ENCODE measurements at regions not wholly inside any gene's neighbourhood (a gene's known extent, or its start where the extent isn't known, plus 50 kb on each side); places are given as distances from the start of the nearest gene placed in this dataset.

- ChIA-PET POLR2A (no interaction called here), CTCF (ENCODE audit: low intra/inter-chr PET ratio) (no interaction called here)
- no peak overlapping the region for H3K4me2 ChIP-seq (ENCODE audit: insufficient read depth, low read length)
- no peaks in the 10 kb centered on the region for H3K27me3 ChIP-seq (ENCODE audit: control insufficient read depth in 2 of 2, insufficient read depth in 2 of 2, low read length in 2 of 2)
- no peaks in the 10 kb centered on the region for H4K20me1 ChIP-seq (replicated peaks; ENCODE audit: control insufficient read depth, insufficient read depth, low read length)
- ATAC-seq (no peak), DNase-seq (ENCODE audit: extremely low read depth in 1 of 4, low spot score in 3 of 4) (no peak), FAIRE-seq (no peak)
- BruUV-seq (replicated peaks), result no TSS peak
- no peaks in the 10 kb centered on the region for H3K79me2 ChIP-seq (ENCODE audit: control insufficient read depth, insufficient read depth, low read length)
- no peak overlapping the region for H3K27ac ChIP-seq (ENCODE audit: extremely low read depth, low read depth, low read length)
- TF ChIP-seq ZBTB1 (CRISPR knock-in tag; IDR thresholded peaks at IDR 0.05; ENCODE audit: borderline replicate concordance, low read depth) (no peak), CTBP1 (IDR thresholded peaks at IDR 0.05; ENCODE audit: borderline replicate concordance) (no peak), CREB1 (IDR thresholded peaks at IDR 0.05) (no peak), CREB1 (CRISPR knock-in tag; IDR thresholded peaks at IDR 0.05) (no peak), HES1 (IDR thresholded peaks at IDR 0.05; ENCODE audit: low read depth) (no peak), DDX20 (tag; IDR thresholded peaks at IDR 0.05; ENCODE audit: low read depth) (no peak), MECOM (CRISPR knock-in tag; IDR thresholded peaks at IDR 0.05) (no peak), ATF6 (CRISPR knock-in tag; IDR thresholded peaks at IDR 0.05) (no peak), POLR2B (IDR thresholded peaks at IDR 0.05; ENCODE audit: low read depth, partially characterized antibody) (no peak), NBN (IDR thresholded peaks at IDR 0.05; ENCODE audit: low read depth) (no peak), PML (IDR thresholded peaks at IDR 0.05; ENCODE audit: low read length) (no peak), KDM4B (IDR thresholded peaks at IDR 0.05; ENCODE audit: borderline replicate concordance in 2 of 2, low read depth in 1 of 2) (no peak), ZNF232 (CRISPR knock-in tag; IDR thresholded peaks at IDR 0.05) (no peak), GTF2E2 (tag; IDR thresholded peaks at IDR 0.05) (no peak), NR2F6 (CRISPR knock-in tag; IDR thresholded peaks at IDR 0.05) (no peak), ZBED1 (IDR thresholded peaks at IDR 0.05) (no peak), ZNF140 (CRISPR knock-in tag; IDR thresholded peaks at IDR 0.05) (no peak), JUNB (CRISPR knock-in tag; conservative IDR thresholded peaks at IDR 0.05) (no peak), ZNF655 (CRISPR knock-in tag; IDR thresholded peaks at IDR 0.05) (no peak)
- no peaks in the 10 kb centered on the region for H3K9me1 ChIP-seq (ENCODE audit: control insufficient read depth, insufficient read depth, low read length)
- in situ Hi-C loops (cut with MboI), result no loop called here
- H3K4me3 ChIP-seq, result no peak overlapping the region
- H3K36me3 ChIP-seq (ENCODE audit: control insufficient read depth, insufficient read depth, low read length), result no peaks in the 10 kb centered on the region
- WGBS (ENCODE audit: insufficient coverage, low coverage, missing lambda C conversion rate), result 3% methylated on average over 5 of the region's 5 CpGs
- no peak overlapping the region for H2AFZ ChIP-seq (ENCODE audit: low read depth, low read length)
- no peaks in the 10 kb centered on the region for H3K4me1 ChIP-seq (replicated peaks in 1 of 2; ENCODE audit: control insufficient read depth in 2 of 2, insufficient read depth in 2 of 2, low read length in 2 of 2)
- H3K9ac ChIP-seq (ENCODE audit: insufficient read depth in 1 of 2, low read depth in 2 of 2, low read length in 2 of 2), result no peak overlapping the region
- intact Hi-C loops (cut with micrococcal nuclease), result no loop called here
- no peaks in the 10 kb centered on the region for H3K9me3 ChIP-seq (replicated peaks; ENCODE audit: control insufficient read depth, insufficient read depth, low read depth, low read length)
These were observed 332.6 kb upstream of the TBX18 start for GRCh38 chr6:85096976-85097375.

Measured in K562 (cell line).